Keratinocyte (primary cell): ENCODE measurements at regions not wholly inside any gene's neighbourhood (a gene's known extent, or its start where the extent isn't known, plus 50 kb on each side); places are given as distances from the start of the nearest gene placed in this dataset.

Experiments used
- DNase-seq: peaks from one replicate; pipeline ENCODE4 v3.0.0-alpha.2; 2011; ENCODE audit warnings: low read depth, missing footprints, low spot score
- FAIRE-seq: peaks from 2 replicates; lab custom pipeline; 2011; peaks lifted over from hg19 to GRCh38; lab: Jason Lieb, UNC
- H2AFZ ChIP-seq: 2 replicates; pipeline ENCODE4 v1.6.0; 2012; ENCODE audit warnings: low read length, control low read depth, inconsistent platforms; ENCODE audit not compliant: control insufficient read depth
- H3K27ac ChIP-seq: 2 replicates; pipeline ENCODE4 v1.5.1; 2011; ENCODE audit warnings: low read length; ENCODE audit not compliant: control insufficient read depth, insufficient read depth
- H3K27me3 ChIP-seq: 3 replicates; pipeline ENCODE4 v1.6.0; 2011; ENCODE audit warnings: low read length; ENCODE audit not compliant: control insufficient read depth, insufficient read depth; ENCODE audit errors: extremely low read depth
- H3K36me3 ChIP-seq, 2 experiments: 2 replicates in 1 of 2; 3 replicates in 1 of 2; pipeline ENCODE4 v1.5.1; 2011; ENCODE audit warnings: low read length in 2 of 2, mild to moderate bottlenecking in 1 of 2; ENCODE audit not compliant: control insufficient read depth in 2 of 2, insufficient read depth in 2 of 2; ENCODE audit errors: extremely low read depth in 1 of 2
- H3K4me1 ChIP-seq: 3 replicates; pipeline ENCODE4 v1.5.1; 2011; ENCODE audit warnings: low read length; ENCODE audit not compliant: control insufficient read depth, insufficient read depth; ENCODE audit errors: extremely low read depth
- H3K4me2 ChIP-seq: 3 replicates; pipeline ENCODE4 v1.6.0; 2011; ENCODE audit warnings: low read depth, low read length; ENCODE audit not compliant: control insufficient read depth, insufficient read depth; ENCODE audit errors: extremely low read depth
- H3K4me3 ChIP-seq, 3 experiments: fragments of 200-600 bp in 1 of 3; sonication (generic) in 1 of 3; 2 replicates in 2 of 3; 3 replicates in 1 of 3; pipeline ENCODE4 v1.5.1; 2011 to 2016; ENCODE audit warnings: low read length in 3 of 3, mild to moderate bottlenecking in 3 of 3, control low read depth in 2 of 3, inconsistent platforms in 1 of 3, low read depth in 1 of 3, mixed read lengths in 1 of 3, mixed run types in 1 of 3, moderate library complexity in 1 of 3; ENCODE audit not compliant: control insufficient read depth in 2 of 3, insufficient read depth in 2 of 3; ENCODE audit errors: extremely low read depth in 1 of 3
- H3K79me2 ChIP-seq: 2 replicates; pipeline ENCODE4 v1.6.0; 2012; ENCODE audit warnings: low read length; ENCODE audit not compliant: control insufficient read depth, insufficient read depth
- H3K9ac ChIP-seq: 3 replicates; pipeline ENCODE4 v1.6.0; 2011; ENCODE audit warnings: low read length; ENCODE audit not compliant: control insufficient read depth, insufficient read depth; ENCODE audit errors: extremely low read depth
- H3K9me1 ChIP-seq: 3 replicates; pipeline ENCODE4 v1.6.0; 2011; ENCODE audit warnings: low read length; ENCODE audit not compliant: control insufficient read depth, insufficient read depth; ENCODE audit errors: extremely low read depth
- H3K9me3 ChIP-seq: 2 replicates; pipeline ENCODE4 v1.5.1; 2012; ENCODE audit warnings: low read depth, low read length; ENCODE audit not compliant: control insufficient read depth
- H4K20me1 ChIP-seq: 3 replicates; pipeline ENCODE4 v1.6.0; 2011; ENCODE audit warnings: low read length; ENCODE audit not compliant: control insufficient read depth, insufficient read depth; ENCODE audit errors: extremely low read depth
- CTCF ChIP-seq, 3 experiments: IDR thresholded peaks in 1 of 3; conservative IDR thresholded peaks in 1 of 3; optimal IDR thresholded peaks in 1 of 3; 2 replicates in 2 of 3; 3 replicates in 1 of 3; pipeline versions ENCODE3 to v1.5.1; 2011; ENCODE audit warnings: low read length in 3 of 3, mild to moderate bottlenecking in 3 of 3, moderate library complexity in 2 of 3, control low read depth in 1 of 3, inconsistent platforms in 1 of 3; ENCODE audit not compliant: insufficient read depth in 2 of 3; ENCODE audit errors: extremely low read depth in 1 of 3
- EZH2 ChIP-seq: IDR thresholded peaks from one replicate; pipeline ENCODE4 v1.6.1; 2012; ENCODE audit warnings: inconsistent platforms, mild to moderate bottlenecking, low read length, moderate library complexity
- dilution Hi-C: fragments of 300-500 bp; cut with MboI; formaldehyde crosslinking; loops from one replicate; pipeline ENCODE4 v1.7.0; 2020; ENCODE audit warnings: low sequenced_read_pairs; ENCODE audit not compliant: extremely low pct_ligation_motif_present

DNA sequence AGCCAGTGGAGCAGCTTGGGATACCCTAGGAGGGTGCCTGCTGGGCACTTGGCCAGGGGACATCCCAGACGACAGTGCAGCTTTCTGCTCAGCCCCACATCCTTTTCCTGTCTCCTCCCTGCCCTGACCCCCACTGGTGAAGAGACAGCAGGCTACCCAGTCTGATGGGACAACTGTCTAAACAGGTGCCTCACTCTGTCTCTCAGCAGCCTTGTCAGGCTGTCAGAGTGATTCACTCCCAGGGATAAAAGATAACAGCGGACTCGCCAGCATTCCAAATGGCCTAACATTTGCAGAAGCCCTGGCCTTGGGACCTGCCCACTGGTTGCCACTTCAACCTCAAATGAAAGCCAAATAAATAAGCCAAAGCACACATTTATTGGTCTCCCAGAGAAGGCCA, 318.6 kb upstream of the PLET1 start:
- Histone ChIP-seq H4K20me1 (no peaks in the 10 kb centered on the region), H3K4me3 (no peak overlapping the region), H3K9me1 (no peaks in the 10 kb centered on the region), H3K27ac (no peak overlapping the region), H3K27me3 (no peaks in the 10 kb centered on the region), H3K4me2 (no peak overlapping the region), H3K36me3 (no peaks in the 10 kb centered on the region), H3K79me2 (no peaks in the 10 kb centered on the region), H2AFZ (no peak overlapping the region), H3K4me1 (no peaks in the 10 kb centered on the region), H3K9me3 (no peaks in the 10 kb centered on the region), H3K9ac (no peak overlapping the region)
- dilution Hi-C loops = no loop called here
- no peak for TF ChIP-seq CTCF (optimal IDR thresholded peaks at IDR 0.05 in 1 of 3, IDR thresholded peaks at IDR 0.05 in 1 of 3, conservative IDR thresholded peaks at IDR 0.05 in 1 of 3; ENCODE audit: extremely low read depth in 1 of 3, insufficient read depth in 2 of 3, low read length in 3 of 3)
- TF ChIP-seq EZH2 = no peak
- DNase-seq (no peak), FAIRE-seq (no peak)

DNA sequence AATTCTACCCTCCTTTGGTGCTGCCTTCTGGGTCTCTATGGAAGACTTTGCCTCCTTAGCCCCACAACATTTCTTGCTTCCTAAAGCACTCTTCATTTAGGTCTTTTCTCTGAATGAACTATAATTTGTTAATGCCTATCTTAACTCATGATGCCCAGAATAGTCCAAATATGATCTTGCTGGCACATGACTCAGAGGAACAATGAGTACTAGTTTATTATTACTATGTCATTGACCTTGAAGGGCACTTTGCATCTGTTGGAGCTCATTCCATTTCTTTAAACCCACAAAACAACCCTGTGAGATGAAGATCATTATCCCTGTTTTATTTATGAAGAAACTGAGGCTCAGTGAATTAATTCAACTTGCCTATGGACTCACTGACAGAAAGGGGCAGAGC, 320.2 kb upstream of the PLET1 start:
- Histone ChIP-seq H3K27me3 (no peaks in the 10 kb centered on the region), H3K4me1 (no peaks in the 10 kb centered on the region), H3K4me2 (no peak overlapping the region), H3K4me3 (no peak overlapping the region), H2AFZ (no peak overlapping the region), H3K36me3 (no peaks in the 10 kb centered on the region), H3K9ac (no peak overlapping the region), H3K79me2 (no peaks in the 10 kb centered on the region), H3K9me3 (no peaks in the 10 kb centered on the region), H3K27ac (no peak overlapping the region), H4K20me1 (no peaks in the 10 kb centered on the region), H3K9me1 (no peaks in the 10 kb centered on the region)
- DNase-seq = no peak
- dilution Hi-C loops = no loop called here
- no peak for FAIRE-seq
- TF ChIP-seq CTCF (optimal IDR thresholded peaks at IDR 0.05 in 1 of 3, IDR thresholded peaks at IDR 0.05 in 1 of 3, conservative IDR thresholded peaks at IDR 0.05 in 1 of 3; ENCODE audit: extremely low read depth in 1 of 3, insufficient read depth in 2 of 3, low read length in 3 of 3) = no peak
- TF ChIP-seq EZH2 = no peak
